CD4-positive, alpha-beta T cell treated with Interleukin-2 at 100 ng/mL for 4 hours (primary cell): ENCODE measurements at regions not wholly inside any gene's neighbourhood (a gene's known extent, or its start where the extent isn't known, plus 50 kb on each side); places are given as distances from the start of the nearest gene placed in this dataset.

Source experiments
- DNase-seq: peaks from one replicate; pipeline ENCODE4 v3.0.0-alpha.2; 2020; ENCODE audit warnings: low spot score

- DNase-seq: no peak
Observed at GRCh38 chr12:14278294-14278953, 87.1 kb upstream of the ATF7IP start.

GRCh38 chr12:14279845-14280244, 85.6 kb upstream of the ATF7IP start:
- DNase-seq: no peak

DNA sequence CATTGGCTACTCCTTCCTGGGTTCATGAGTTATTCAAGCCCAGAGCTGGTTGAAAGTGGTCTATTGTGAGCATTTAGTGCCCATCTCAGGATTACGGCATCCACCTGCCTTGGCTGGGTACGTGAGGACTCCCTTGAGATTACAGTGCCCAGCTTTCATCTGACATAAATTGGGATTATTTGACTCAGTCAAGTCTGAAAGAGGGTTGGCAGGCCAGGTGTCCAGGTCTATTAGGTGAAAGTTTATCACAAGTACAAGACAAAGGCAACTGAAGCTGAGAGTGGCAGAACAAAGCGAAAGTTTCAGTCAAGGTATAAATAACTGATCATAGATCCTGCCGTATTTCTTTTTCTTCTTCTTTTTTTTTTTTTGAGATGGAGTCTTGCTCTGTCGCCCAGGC, 84.6 kb upstream of the ATF7IP start:
- no peak for DNase-seq

DNA sequence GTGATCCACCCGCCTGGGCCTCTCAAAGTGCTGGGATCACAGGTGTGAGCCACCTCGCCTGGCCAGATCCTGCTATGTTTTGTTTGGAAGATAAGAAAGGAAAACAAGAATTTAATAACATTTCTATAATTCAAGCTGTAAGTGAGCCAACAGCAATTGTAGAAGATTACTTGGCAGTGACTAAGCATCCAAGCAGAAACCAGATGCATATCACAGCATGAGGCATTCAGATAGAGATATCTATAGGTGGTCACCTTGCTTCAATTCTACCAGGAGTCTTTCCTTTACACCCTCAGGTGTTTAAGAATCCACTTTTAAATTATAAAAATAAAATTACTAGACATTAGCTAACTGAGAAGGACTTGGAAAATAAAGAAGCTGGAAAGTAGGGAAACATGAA, 83.9 kb upstream of the ATF7IP start:
- no peak for DNase-seq

GRCh38 chr12:14283489-14284144, 81.9 kb upstream of the ATF7IP start:
- no peak for DNase-seq

GRCh38 chr12:14284184-14284722, 81.2 kb upstream of the ATF7IP start:
- no peak for DNase-seq

DNA sequence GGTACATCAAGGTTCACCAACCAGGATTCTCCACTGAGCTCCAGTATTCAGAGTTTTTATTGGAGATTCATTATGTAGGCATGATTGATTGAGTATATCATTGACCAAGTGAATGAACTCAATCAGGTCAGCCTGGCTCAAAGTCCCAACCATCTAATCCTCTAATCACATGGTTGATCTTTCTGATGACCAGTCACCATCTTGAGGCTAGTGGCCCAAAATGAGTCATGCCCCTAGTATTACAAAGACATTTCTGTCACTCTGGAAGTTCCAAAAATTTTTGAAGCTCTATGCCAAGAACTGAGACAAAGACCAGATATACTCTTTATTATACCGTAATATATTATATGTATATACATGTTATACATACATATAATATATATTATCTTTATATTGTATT, 75.9 kb upstream of the ATF7IP start:
- DNase-seq: no peak

- DNase-seq: no peak
Observed at GRCh38 chr12:14290951-14291350, 74.5 kb upstream of the ATF7IP start.

- no peak for DNase-seq
Observed at GRCh38 chr12:14303661-14304155, 61.8 kb upstream of the ATF7IP start.

DNA sequence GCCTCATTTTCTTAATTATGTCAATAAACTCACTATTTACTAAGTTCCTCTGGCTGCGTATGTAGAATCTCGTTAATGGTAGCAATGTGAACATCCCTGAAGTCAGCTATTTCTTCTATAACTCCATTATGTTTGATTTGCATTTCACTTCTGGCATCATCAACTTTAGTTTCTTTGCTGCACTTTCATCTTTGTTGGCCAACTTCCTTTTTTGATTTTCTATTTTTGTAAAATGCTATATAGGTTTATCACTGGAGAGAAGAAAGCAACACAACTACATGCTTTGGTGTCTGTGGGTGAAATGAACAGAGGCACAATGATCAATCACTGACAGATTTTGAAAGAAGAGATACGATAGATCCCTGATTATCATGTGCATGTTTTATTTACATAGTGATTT, 58.5 kb upstream of the ATF7IP start:
- DNase-seq: no peak

GRCh38 chr12:14308516-14308915, 57.0 kb upstream of the ATF7IP start:
- DNase-seq: no peak

DNA sequence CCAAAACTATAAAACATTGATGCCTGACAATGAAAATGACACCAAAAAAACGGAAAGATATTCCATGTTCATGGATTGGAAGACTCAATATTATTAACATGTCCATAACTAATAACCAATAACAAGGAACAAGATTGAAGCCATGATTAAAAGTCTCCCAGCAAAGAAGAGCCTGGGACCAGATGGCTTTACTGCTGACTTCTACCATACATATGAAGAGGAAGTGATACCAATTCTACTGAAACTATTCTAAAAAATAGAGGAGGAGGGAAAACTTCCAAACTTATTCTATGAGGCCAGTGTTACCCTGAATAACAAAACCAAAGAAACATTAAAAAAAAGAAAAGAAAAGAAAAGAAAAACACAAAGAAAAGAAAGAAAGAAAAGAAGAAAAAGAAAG, 54.6 kb upstream of the ATF7IP start:
- no peak for DNase-seq

DNA sequence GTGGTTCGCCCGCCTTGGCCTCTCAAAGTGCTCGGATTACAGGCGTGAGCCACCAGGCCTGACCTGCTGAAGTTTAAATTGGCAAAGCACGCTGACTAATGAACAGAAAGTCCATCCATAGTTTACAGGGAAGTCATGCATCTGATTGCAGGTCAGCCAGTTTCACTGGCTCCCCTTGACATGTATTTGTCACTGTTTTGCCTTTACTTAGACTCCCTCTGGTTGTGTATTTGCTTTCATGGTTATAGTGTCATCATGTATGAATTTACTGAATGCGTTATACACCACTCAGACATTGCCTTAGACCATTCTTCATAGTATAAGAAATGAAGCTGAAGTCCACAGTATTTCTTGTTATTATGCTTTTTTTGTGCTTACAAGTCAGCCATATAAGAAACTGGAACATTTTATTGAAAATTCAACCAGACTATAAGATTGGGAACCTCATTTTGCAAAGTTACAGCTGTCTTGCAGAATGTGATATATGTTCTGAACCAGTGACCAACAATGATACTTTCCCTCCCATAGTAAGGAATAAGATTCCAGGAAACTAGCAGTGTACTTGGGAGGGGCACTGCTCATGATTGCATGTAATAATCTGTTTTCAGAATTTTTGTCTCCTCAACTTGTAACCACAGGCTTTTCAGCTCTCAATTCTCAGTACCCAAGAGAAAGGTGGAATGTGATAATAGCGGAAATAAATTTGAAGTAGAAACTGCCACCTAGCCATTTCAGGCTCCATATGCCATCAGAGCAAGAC, 51.9 kb upstream of the ATF7IP start:
- no peak for DNase-seq

GRCh38 chr12:14314801-14315200, 50.7 kb upstream of the ATF7IP start:
- no peak for DNase-seq

GRCh38 chr12:14315501-14315900, 50.0 kb upstream of the ATF7IP start:
- no peak for DNase-seq
